ENCODE measurements at regions not wholly inside any gene's neighbourhood (a gene's known extent, or its start where the extent isn't known, plus 50 kb on each side); places are given as distances from the start of the nearest gene placed in this dataset.
A peak's percentile ranks its signal among the peaks of the same experiment; 100 is the strongest.

- DNase-seq (no peak), ATAC-seq (no peak)
- TF ChIP-seq CTCF (IDR thresholded peaks at IDR 0.05) (peak in 6 of 7 experiments; percentile 27 to 50 (median 42)), POLR2A (IDR thresholded peaks at IDR 0.05) (no peak)
- H3K27me3 ChIP-seq: no peaks in the 10 kb centered on the region
- no peak overlapping the region for H3K27ac ChIP-seq
- H3K4me1 ChIP-seq: no peaks in the 10 kb centered on the region
- no peaks in the 10 kb centered on the region for H3K9me3 ChIP-seq
- WGBS, 2 donors: 69 to 73% methylated on average over 9 of the region's 9 CpGs
- no peaks in the 10 kb centered on the region for H3K36me3 ChIP-seq (replicated peaks in 1 of 2; ENCODE audit: insufficient read depth in 1 of 2, low read depth in 2 of 2)
- no peak overlapping the region for H3K4me3 ChIP-seq
- intact Hi-C loops (cut with DNase I): no loop called here
Observed at GRCh38 chr1:245079021-245079609, 75.7 kb upstream of the KIF26B start.

GRCh38 chr1:245074898-245075297 lies 79.9 kb upstream of the KIF26B start:
- ATAC-seq (no peak), DNase-seq (no peak)
- H3K36me3 ChIP-seq (replicated peaks in 1 of 2; ENCODE audit: insufficient read depth in 1 of 2, low read depth in 2 of 2): no peaks in the 10 kb centered on the region
- H3K27ac ChIP-seq: no peak overlapping the region
- intact Hi-C loops (cut with DNase I): no loop called here
- no peak for TF ChIP-seq CTCF (IDR thresholded peaks at IDR 0.05)
- no peak for TF ChIP-seq POLR2A (IDR thresholded peaks at IDR 0.05)
- H3K4me1 ChIP-seq: no peaks in the 10 kb centered on the region
- no peak overlapping the region for H3K4me3 ChIP-seq
- no peaks in the 10 kb centered on the region for H3K27me3 ChIP-seq
- 84 to 86% methylated on average over 5 of the region's 5 CpGs for WGBS, 2 donors
- H3K9me3 ChIP-seq: peaks cover 0 to 4% (median 0%) of the 10 kb centered on the region in 3 donors

- intact Hi-C loops (cut with DNase I): no loop called here
- no peak for ATAC-seq
- WGBS, 2 donors: 68 to 77% methylated on average over 6 of the region's 6 CpGs
- Histone ChIP-seq H3K4me1 (no peaks in the 10 kb centered on the region), H3K4me3 (no peak overlapping the region), H3K36me3 (replicated peaks in 1 of 2; ENCODE audit: insufficient read depth in 1 of 2, low read depth in 2 of 2) (no peaks in the 10 kb centered on the region), H3K27me3 (no peaks in the 10 kb centered on the region), H3K9me3 (peaks cover 0 to 4% (median 0%) of the 10 kb centered on the region in 3 donors), H3K27ac (no peak overlapping the region)
- no peak for DNase-seq
- no peak for TF ChIP-seq POLR2A (IDR thresholded peaks at IDR 0.05)
- TF ChIP-seq CTCF (IDR thresholded peaks at IDR 0.05): no peak
Observed at GRCh38 chr1:245074232-245074747, 80.5 kb upstream of the KIF26B start.

GRCh38 chr1:245070836-245071615 lies 83.8 kb upstream of the KIF26B start:
- no peaks in the 10 kb centered on the region for H3K36me3 ChIP-seq (replicated peaks in 1 of 2; ENCODE audit: insufficient read depth in 1 of 2, low read depth in 2 of 2)
- H3K9me3 ChIP-seq: peaks cover 0 to 4% (median 0%) of the 10 kb centered on the region in 3 donors
- DNase-seq (no peak), ATAC-seq (no peak)
- no peaks in the 10 kb centered on the region for H3K4me1 ChIP-seq
- TF ChIP-seq POLR2A (IDR thresholded peaks at IDR 0.05) (no peak), CTCF (IDR thresholded peaks at IDR 0.05) (no peak)
- H3K4me3 ChIP-seq: no peak overlapping the region
- no peaks in the 10 kb centered on the region for H3K27me3 ChIP-seq
- 94 to 96% methylated on average over 10 of the region's 10 CpGs for whole genome bisulfite sequencing, 2 donors
- intact Hi-C loops (cut with DNase I): no loop called here
- no peak overlapping the region for H3K27ac ChIP-seq

Data from body of pancreas (tissue), 4 donors.